ENCODE measurements at regions not wholly inside any gene's neighbourhood (a gene's known extent, or its start where the extent isn't known, plus 50 kb on each side); places are given as distances from the start of the nearest gene placed in this dataset.

DNA sequence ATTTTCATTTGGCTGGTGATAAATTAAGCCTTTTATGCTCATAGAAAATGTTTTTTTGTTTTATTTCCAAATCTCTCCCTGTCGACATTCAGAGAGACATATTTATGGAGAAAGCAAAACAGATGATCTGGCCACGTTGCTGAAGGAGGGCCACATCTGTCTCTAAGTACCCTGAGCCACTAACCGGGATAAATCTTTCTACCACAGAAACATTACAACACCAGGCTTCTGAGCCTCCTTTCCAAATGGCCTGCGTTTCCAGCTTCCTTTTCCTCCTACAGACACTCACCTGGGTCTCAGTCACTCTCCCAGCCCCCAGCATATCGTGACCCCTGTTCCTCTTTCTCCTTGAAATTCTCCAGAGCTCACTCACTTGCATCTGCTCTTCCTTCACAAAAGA is 161.0 kb downstream of the ARRDC4 start:
- TF ChIP-seq, protein P1, sequence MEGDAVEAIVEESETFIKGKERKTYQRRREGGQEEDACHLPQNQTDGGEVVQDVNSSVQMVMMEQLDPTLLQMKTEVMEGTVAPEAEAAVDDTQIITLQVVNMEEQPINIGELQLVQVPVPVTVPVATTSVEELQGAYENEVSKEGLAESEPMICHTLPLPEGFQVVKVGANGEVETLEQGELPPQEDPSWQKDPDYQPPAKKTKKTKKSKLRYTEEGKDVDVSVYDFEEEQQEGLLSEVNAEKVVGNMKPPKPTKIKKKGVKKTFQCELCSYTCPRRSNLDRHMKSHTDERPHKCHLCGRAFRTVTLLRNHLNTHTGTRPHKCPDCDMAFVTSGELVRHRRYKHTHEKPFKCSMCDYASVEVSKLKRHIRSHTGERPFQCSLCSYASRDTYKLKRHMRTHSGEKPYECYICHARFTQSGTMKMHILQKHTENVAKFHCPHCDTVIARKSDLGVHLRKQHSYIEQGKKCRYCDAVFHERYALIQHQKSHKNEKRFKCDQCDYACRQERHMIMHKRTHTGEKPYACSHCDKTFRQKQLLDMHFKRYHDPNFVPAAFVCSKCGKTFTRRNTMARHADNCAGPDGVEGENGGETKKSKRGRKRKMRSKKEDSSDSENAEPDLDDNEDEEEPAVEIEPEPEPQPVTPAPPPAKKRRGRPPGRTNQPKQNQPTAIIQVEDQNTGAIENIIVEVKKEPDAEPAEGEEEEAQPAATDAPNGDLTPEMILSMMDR (conservative IDR thresholded peaks at IDR 0.05): no peak
- Mint-ChIP-seq H3K4me3 (no peak overlapping the region), H3K9me3 (peaks cover 5% of the 10 kb centered on the region), H3K27ac (no peak overlapping the region), H3K4me1 (ENCODE audit: unreplicated experiment) (peaks cover 6% of the 10 kb centered on the region), H3K27me3 (peaks cover 20% of the 10 kb centered on the region), H3K36me3 (peaks cover 3% of the 10 kb centered on the region)
- no peak for DNase-seq (ENCODE audit: extremely low spot score, unreplicated experiment)

DNA sequence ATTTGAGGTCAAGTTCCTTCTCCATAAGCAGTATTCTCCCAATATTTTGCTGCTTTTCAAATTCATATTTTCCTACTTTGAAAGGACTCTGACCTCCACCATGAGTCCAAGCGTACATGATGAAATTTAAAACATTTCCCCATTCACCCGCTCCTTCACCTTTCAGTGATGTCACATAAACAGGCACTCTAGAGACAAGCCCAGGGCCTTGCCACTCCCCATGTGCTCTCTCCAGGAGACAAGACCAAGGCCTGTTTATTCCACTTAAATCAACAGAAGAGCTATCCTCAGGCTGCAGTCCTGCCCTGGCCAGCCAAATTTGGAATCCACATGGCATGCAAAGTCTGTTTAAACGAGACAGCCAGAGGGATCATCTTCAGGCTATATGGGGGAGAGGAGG is 161.5 kb downstream of the ARRDC4 start:
- Mint-ChIP-seq H3K9me3 (peaks cover 5% of the 10 kb centered on the region), H3K4me3 (no peak overlapping the region), H3K27ac (no peak overlapping the region), H3K36me3 (peaks cover 3% of the 10 kb centered on the region), H3K27me3 (peaks cover 20% of the 10 kb centered on the region), H3K4me1 (ENCODE audit: unreplicated experiment) (peaks cover 6% of the 10 kb centered on the region)
- TF ChIP-seq, protein P1 (conservative IDR thresholded peaks at IDR 0.05): no peak
- no peak for DNase-seq (ENCODE audit: extremely low spot score, unreplicated experiment)

DNA sequence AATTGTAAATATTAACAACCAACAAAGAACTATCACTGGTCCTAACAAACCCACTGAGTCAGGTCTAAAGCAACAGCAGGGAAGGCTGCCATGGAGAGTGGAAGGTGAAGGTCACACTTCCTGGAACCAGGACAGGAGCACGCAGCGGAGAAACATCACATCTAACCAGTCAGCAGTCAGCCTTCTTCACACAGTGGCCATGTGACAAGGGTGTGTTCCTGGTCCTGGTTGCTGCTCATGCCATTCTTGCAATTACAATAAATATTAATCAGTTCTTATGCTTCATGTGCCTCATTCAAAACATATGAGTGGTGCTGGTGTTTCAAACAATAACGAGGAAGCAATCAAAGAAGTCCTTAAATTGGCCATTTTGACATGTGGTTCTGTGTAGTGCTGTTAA is 162.8 kb downstream of the ARRDC4 start:
- DNase-seq (ENCODE audit: extremely low spot score, unreplicated experiment): no peak
- no peak overlapping the region for H3K27ac Mint-ChIP-seq
- H3K4me1 Mint-ChIP-seq (ENCODE audit: unreplicated experiment): peaks cover 6% of the 10 kb centered on the region
- TF ChIP-seq, protein P1 (conservative IDR thresholded peaks at IDR 0.05): no peak
- no peak overlapping the region for H3K4me3 Mint-ChIP-seq
- H3K9me3 Mint-ChIP-seq: peaks cover 5% of the 10 kb centered on the region
- peaks cover 3% of the 10 kb centered on the region for H3K36me3 Mint-ChIP-seq
- H3K27me3 Mint-ChIP-seq: peaks cover 20% of the 10 kb centered on the region

DNA sequence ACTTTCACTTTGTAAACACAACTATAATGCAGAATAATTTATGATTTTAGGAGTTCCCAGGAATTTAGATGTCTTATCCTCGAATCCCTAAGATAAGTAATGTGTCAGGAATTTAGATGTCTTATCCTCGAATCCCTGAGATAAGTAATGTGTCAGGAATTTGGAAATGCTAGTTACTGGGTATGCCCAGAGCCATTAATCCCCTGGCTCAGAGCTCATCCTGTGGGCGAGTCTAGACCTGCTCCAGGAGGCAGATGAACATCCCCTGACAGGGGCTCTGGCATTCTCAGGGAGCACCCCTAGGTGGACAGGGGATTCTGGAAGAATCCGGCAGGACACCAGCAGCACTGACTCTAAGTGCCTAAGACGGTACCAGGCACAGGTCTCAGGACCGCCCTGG is 163.3 kb downstream of the ARRDC4 start:
- Mint-ChIP-seq H3K4me3 (no peak overlapping the region), H3K4me1 (ENCODE audit: unreplicated experiment) (peaks cover 6% of the 10 kb centered on the region), H3K9me3 (peaks cover 8% of the 10 kb centered on the region), H3K27ac (no peak overlapping the region), H3K27me3 (peaks cover 18% of the 10 kb centered on the region), H3K36me3 (peaks cover under 1% of the 10 kb centered on the region)
- no peak for DNase-seq (ENCODE audit: extremely low spot score, unreplicated experiment)
- TF ChIP-seq, protein P1 (conservative IDR thresholded peaks at IDR 0.05): no peak

DNA sequence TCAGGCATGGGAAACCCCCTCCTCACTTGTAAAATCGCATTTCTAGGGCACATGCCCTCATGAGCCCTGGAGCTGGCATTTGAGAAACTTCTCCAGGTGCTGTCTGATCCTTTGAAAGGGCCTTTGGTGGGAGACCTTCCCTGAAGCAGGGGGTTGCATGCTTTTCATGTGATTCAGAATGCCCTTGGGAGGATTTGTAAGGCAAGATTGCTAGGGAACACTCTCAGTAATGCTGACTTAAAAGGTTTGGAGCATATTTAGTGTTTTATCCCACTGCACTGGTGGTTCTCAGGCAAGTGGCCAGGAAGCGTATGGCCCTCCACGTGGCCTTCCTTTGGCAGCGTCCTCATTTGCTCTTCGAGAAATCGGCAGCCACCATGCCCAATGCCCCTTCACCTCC is 164.1 kb downstream of the ARRDC4 start:
- peaks cover 6% of the 10 kb centered on the region for H3K4me1 Mint-ChIP-seq (ENCODE audit: unreplicated experiment)

More for the DNA sequence above, 164.1 kb downstream of the ARRDC4 start:
- no peak overlapping the region for H3K27ac Mint-ChIP-seq
- H3K9me3 Mint-ChIP-seq: peaks cover 9% of the 10 kb centered on the region
- H3K27me3 Mint-ChIP-seq: peaks cover 20% of the 10 kb centered on the region
- H3K36me3 Mint-ChIP-seq: no peaks in the 10 kb centered on the region
- no peak for DNase-seq (ENCODE audit: extremely low spot score, unreplicated experiment)
- TF ChIP-seq, protein P1 (conservative IDR thresholded peaks at IDR 0.05): no peak
- H3K4me3 Mint-ChIP-seq: no peak overlapping the region
